ENCODE measurements at regions not wholly inside any gene's neighbourhood (a gene's known extent, or its start where the extent isn't known, plus 50 kb on each side); places are given as distances from the start of the nearest gene placed in this dataset.

- no peak for TF ChIP-seq CTCF (IDR thresholded peaks at IDR 0.05; ENCODE audit: low read depth, low read length)
- TF ChIP-seq EZH2phosphoT487 (IDR thresholded peaks at IDR 0.05; ENCODE audit: low read depth) = no peak
These were observed 238.3 kb downstream of the OMA1 start for GRCh38 chr1:58308206-58308605.
